ENCODE measurements at regions not wholly inside any gene's neighbourhood (a gene's known extent, or its start where the extent isn't known, plus 50 kb on each side); places are given as distances from the start of the nearest gene placed in this dataset.
"Not testable (repeated sequence)": the region's sequence is repeated elsewhere in the genome, so short reads cannot be mapped to it uniquely, and the experiment has no call there.

- DNase-seq (ENCODE audit: low spot score) = no peak
These were observed 53.4 kb downstream of the OR2K2 start for GRCh38 chr9:111276431-111277128.

DNA sequence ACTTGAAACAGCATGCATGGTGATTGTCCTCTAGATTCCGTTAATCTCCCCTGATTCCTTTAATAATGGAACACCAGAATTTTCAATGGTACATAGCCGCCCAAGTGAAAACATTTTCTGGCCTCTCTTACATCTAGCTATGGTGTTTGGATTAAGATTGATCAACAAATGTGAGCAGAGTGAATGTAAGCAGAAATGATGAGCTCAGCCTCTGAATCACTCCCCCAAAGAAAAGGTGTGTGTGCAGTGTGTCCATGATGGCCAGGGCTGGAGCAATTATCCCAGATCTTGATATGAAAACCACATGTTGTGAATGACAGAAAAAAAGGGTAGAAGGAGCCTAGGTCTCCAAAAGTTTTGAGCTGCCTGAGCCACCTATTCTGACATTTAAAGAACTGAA lies 55.3 kb downstream of the OR2K2 start:
- no peak for DNase-seq (ENCODE audit: low spot score)

- peak; percentile 70 for DNase-seq (ENCODE audit: low spot score)
These were observed 57.4 kb downstream of the OR2K2 start for GRCh38 chr9:111272581-111272980.

GRCh38 chr9:111271481-111272080 lies 58.4 kb downstream of the OR2K2 start:
- no peak for DNase-seq (ENCODE audit: low spot score)

- no peak for DNase-seq (ENCODE audit: low spot score)
These were observed 59.0 kb downstream of the OR2K2 start for GRCh38 chr9:111271047-111271446.

GRCh38 chr9:111266024-111266423 lies 64.0 kb downstream of the OR2K2 start:
- DNase-seq (ENCODE audit: low spot score) = not testable (repeated sequence)

DNA sequence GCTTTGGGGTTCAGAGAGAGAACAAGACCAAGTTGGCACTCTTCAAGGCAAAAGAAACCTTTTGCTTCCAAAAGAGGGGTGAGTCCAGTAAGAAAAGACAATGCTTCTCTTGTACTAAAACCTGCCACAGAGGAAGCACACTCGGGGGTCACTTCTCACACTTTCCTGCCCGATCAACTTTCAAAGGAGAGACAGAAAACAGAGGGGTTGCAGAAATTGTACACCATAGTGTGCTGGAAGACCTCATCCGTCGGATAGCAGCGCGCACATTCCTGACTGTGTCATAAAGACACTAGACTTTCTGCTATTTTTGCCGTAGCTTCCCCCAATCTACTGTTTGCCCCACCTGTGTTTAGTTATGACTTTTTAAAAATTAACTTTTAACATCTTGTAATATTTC lies 66.9 kb downstream of the OR2K2 start:
- no peak for DNase-seq (ENCODE audit: low spot score)

GRCh38 chr9:111258875-111259271 lies 71.2 kb downstream of the OR2K2 start:
- DNase-seq (ENCODE audit: low spot score) = no peak

DNA sequence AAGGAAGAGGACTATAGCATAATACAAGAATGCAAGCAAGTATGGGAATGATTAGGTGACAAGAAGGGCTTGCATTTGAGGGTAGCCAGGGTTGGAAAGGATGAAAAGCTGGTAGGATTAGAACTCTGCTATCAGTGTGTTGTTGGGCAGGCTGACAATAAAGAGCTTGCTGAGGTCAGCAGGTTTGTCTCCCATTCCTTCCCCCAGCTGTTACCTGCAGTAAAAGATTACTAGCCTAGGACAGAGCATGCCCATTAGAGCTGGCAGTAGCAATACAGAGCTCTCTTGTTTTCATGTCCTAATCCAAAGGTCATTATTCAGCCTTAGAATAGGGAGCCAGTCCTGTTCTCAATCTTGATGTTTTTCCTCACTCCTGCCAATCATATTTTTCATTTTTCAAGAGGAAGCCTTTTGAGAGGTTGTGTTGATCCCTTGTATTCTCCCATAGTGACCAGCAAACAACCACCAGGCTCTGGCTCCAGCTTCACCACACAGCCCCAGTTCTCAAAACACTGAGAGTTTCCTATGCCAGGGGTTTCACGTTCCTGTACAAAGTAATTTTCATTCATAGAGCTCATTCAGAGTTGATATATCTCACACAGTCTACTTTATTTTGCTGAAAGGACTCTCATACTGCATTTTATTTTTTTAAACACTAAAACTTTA lies 71.7 kb downstream of the OR2K2 start:
- DNase-seq (ENCODE audit: low spot score) = no peak

DNA sequence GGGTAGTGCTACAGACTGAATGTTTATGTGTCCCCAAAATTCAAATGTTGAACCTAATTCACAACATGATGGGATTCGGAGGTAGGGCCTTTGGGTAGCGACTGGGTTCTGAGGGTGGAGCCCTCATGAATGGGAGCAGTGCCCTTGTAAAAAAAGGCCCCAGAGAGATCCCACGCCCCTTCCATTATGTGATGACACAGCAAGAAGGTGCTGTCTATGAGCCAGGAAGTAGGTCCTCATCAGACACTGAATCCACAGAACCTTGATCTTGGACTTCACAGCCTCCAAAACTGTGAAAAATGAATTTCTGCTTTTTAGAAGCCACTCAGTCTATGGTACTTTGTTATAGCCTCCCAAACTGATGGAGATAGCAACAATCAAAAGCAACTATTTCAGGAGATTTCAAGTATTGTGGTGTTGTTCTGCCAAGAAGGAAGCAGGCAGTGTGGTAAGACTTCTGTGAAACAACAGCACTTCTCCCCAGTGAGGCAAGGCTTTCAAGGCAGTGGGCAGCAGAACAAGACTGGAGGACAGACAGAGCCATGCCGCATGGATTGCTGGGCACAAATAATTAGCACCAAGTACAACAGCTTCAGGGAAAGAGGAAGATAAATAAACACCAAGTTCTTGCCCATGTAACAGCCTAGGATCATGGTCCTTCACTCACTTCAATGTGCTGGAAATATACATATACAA lies 76.1 kb downstream of the OR2K2 start:
- DNase-seq (ENCODE audit: low spot score) = no peak

GRCh38 chr9:111250875-111251842 lies 78.9 kb downstream of the OR2K2 start:
- DNase-seq (ENCODE audit: low spot score) = no peak

DNA sequence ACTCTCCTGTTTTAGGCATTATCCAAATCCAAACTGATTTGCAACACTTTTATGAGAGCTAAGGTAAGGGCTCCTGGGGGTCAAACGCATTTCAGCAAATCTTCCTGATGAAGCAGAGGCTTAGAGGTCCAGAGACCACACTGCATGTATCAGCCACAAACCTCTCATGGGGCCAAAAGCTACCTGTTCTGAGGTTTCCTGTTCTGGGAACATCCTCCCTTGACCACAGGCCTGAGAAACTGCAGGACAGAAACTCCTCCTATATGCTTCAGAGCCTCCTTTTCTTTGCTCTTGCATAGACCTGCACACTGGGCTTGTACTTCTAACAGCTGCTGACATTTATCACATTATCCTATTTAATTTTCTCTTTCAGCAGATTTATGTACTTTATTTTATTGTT lies 92.6 kb downstream of the OR2K2 start:
- DNase-seq (ENCODE audit: low spot score) = no peak

DNA sequence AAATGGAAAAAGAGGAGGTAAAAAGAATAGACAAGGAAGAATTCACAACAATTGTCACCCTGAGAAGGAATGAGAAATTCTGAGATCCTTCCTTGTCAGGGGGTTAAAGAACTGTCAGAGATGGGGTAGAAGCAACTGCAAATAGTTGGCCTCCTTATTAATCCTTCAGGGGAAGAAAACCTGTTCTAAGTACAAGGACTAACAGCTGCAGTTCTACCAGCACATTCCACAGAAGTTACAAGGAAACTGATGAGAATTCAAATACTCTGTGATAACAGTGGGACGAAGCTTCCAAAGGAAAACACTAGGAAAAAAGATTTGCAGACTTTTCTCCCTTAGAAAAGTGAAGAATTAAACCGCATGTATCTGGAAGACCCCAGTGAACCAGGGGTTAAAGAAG lies 93.7 kb downstream of the OR2K2 start:
- no peak for DNase-seq (ENCODE audit: low spot score)

DNA sequence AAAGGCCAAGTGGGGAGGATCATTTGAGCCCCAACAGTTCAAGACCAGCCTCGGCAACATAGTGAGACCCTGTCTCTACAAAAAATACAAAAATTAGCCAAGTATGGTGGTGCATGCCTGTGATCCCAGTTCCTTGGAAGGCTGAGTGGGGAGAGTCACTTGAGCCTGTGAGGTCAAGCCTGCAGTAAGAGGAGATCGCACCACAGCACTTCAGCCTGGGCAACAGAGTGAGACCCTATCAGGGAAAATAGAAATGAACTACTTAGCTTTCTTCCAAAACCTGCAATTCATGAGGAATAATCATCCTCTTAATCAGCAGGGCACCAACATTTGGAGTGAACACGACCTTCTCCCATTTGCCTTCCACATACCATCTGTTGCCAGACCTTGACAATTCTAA lies 96.1 kb downstream of the OR2K2 start:
- DNase-seq (ENCODE audit: low spot score) = no peak

DNA sequence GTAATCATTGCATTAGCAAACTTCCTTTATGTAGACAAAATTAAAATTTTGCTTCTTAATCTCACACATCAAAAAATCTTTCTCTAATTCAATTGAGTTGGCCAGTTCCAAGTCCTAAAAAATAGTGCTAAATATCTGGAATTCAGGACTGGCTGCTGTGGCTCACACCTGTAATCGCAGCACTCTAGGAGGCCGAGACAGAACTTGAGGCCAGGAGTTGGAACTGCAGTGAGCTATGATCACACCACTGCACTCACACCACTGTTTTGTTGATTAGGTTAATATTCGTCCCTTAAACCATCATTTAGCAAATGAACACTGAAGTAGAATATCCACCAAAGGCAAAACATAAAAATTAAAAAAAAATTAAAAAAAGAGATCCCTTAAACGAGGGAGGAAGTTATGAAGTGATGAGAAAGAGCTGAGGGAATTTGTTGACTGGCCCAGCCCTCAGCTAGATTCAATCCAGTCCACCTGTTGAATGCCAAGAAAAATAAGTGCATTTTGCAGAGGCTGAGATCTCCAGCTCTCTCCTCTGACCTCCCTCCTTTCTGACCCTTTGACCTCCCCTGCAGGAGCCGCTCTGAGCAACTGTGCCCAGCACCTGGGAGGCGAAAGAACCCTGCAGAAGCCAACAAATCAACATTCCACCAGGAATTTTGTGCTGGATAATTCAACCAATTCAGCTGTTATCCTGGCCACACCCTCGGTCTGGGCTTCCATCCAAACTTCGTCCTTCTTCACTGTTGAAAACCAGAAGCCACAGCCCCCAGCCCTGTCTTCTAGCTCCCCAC lies 96.8 kb downstream of the OR2K2 start:
- no peak for DNase-seq (ENCODE audit: low spot score)

DNA sequence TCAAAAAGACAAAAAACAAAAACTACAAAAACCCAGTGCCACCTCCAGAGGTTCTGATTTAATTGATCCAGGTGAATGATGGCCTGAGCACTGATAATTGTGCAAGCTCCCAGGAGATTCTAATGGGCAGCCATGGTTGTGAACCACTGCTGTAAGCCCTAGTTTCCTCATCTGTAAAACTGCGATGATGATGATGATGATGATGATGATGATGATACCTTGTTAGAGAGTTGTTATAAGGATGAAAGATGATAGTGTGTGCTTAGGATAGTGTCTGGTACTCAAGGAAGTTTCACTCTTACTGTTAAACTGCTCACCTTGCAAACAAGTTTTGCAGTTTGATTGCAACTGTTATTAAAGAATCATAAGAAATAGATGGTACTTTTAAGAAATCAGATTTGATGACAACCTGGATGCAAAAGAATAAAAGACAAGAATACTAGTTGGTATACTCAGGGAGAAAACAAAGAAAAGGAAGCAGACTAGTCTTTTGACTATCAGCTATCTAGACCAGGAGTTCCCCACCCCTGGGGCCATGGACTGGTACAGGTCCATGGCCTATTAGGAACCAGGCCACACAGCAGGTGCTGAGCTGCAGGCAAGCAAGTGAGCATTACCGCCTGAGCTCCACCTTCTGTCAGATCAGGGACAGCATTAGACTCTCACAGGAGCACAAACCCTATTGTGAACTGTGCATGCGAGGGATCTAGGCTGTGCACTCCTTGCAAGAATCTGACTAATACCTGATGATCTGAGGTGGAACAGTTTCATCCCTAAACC lies 98.0 kb downstream of the OR2K2 start:
- no peak for DNase-seq (ENCODE audit: low spot score)

- DNase-seq (ENCODE audit: low spot score) = no peak
These were observed 107.3 kb downstream of the OR2K2 start for GRCh38 chr9:111222757-111223156.

DNA sequence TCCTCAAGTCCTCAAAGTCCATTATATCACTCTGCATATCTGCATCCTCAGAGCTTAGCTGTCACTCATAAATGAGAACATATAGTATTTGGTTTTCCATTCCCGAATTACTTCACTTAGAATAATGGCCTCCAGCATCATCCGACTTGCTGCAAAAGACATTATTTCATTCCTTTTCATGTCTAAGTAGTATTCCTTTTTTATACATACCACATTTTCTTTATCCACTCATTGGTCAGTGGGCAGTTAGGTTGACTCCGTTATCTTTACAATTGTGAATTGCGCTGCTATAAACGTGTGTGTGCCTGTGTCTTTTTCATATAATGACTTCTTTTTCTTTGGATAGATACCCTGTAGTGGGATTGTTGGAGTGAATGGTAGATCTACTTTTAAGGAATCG lies 117.2 kb downstream of the OR2K2 start:
- DNase-seq (ENCODE audit: low spot score) = no peak

DNA sequence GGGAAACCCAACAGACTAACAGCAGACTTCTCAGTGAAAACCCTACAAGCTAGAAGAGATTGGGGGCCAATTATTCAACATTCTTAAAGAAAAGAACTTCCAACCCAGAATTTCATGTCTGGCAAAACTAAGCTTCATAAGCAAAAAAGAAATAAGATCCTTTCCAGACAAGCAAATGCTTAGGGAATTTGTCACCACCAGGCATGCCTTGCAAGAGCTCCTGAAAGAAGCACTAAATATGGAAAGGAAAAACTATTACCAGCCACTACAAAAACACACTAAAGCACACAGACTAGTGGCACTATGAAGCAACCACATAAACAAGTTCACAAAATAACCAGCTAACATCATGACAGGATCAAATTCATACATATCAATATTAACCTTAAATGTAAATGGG lies 131.1 kb downstream of the OR2K2 start:
- no peak for DNase-seq (ENCODE audit: low spot score)

DNA sequence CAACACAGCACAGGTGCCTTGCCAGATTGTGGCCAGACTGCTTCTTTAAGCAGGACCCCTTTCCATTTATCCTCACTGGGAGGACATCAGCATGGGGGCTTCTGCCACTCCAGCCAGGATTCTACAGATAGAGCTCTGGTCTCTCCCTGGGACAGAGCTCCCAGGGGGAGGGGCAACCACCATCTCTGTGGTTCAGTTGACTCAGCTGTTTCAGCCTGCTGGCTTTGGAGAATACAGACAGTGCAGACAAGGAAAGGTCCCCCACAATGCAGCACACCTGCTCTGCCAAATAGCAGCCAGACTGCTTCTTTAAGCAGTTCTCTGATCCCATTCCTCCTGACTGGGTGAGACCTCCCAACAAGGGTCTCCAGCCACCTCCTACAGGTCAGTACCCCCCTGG lies 132.8 kb downstream of the OR2K2 start:
- no peak for DNase-seq (ENCODE audit: low spot score)

Data from SW480 (cell line).